GM11168 (cell line): ENCODE measurements at regions not wholly inside any gene's neighbourhood (a gene's known extent, or its start where the extent isn't known, plus 50 kb on each side); places are given as distances from the start of the nearest gene placed in this dataset.

Experiments used
- in situ Hi-C: fragments of 300-500 bp; cut with MboI; formaldehyde crosslinking; loops from one replicate; pipeline ENCODE4 v1.12.0; 2022; ENCODE audit warnings: low sequenced_read_pairs; ENCODE audit not compliant: unreplicated experiment

DNA sequence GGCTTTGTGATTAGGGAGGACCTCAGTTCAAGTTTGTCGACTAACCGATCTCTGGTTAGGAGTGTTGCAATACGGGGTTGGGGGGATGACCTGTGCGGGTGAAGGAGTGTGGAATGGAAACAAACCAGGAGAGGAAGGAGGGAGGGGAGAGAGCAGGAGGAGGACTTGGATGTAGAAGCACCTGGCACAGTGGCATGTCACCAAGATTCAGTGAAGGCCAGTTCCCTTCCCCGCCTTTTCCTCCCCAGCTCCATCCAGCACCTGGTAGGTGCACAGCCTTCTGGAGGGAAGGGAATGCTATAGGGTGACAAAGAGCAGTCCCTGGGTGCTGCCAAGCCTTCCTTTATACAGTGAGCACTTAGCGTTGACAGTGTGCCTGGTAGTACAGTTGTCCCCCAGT, 107.4 kb upstream of the CRHR1 start:
- in situ Hi-C loops, result no loop called here

DNA sequence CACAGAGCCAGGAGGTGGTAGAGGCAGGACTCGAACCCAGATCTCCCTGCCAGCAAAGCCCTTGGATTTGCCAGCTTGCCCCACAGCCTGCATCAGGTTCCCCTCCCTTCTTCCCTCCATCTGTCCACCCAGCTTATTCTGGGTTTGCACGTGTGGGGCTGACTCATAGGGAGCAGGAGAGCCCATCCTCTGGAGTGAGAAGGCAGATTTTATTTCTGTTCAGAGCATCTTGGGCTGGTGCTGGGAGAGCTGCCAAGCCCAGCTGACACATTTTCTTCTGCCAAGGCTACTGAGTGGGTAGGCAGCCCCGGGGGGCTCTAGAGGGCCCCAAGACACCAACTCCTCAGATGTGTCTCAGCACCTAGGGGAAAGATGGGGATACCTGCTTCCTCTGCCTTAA, 106.3 kb upstream of the CRHR1 start:
- in situ Hi-C loops, result no loop called here

DNA sequence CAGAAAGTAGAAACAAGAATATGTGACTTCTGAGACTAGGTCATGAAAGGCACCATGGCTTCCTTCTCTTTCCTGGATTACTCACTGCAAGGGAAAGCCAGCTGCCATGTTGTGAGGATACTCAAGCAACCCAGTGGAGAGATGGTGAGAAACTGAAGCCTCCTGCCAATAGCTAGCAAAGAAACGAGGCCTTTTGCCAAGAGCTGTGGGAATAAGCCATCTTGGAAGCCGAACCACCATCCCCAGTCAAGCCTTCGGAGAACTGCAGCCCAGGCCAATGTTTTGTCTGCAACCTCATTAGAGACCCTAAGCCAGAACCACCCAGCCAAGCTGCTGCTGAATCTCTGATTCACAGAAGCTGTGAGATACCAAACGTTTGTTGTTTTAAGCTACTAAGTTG, 104.7 kb upstream of the CRHR1 start:
- in situ Hi-C loops, result no loop called here

DNA sequence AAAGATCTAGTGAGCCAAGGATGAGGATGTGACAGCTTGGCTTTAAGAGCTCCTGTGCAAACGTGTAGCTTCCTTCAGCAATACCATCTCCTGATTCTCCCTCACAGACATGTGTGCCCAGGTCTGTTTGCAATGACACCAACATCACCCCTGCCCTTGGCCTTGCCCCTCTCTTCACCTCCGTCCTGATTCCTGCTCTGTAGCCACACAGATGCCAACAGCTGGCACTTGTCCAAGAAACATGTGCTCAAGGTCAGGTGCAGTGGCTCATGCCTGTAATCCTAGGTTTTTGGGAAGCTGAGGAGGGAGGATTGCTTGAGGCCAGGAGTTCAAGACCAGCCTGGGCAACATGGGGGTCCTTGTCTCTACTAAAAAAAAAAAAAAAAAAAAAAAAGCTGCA, 103.8 kb upstream of the CRHR1 start:
- in situ Hi-C loops, result no loop called here

DNA sequence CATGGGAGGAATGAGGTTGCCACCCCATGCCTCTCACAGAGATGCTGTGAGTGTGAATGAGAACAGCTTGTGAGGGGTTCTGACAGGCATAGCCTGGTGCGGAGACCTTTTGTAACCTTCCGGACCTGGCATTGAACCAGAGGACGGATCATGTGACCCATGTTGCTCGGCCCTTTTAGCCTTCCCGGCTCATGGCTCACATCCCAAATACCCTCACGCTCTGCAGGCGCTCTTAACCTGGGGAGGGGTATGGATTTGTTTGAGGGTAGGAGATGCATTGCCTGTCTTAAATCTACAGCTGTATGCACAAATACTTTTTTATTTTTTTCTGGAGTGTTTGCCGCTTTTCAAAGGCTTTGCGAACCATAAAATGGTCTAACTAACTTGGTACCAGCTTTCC, 102.4 kb upstream of the CRHR1 start:
- in situ Hi-C loops, result no loop called here

DNA sequence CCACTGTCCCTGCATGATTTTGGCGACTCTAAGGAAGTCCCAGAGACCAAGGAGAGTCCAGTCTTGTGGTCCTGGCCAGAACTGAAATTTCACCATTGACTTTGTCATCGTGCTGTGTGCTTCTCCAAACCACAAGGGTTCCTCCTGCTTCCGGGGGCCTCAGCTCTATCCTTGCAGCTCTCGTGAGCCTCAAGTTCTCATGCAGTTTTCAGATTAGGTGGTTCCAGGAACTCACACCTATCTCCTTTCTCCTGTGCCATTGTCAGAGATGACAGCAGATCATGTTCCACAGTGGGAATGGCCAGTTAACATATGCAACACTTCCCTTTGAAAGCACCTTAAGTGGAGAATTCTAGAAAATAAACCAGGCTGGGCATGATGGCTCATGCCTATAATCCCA, 97.9 kb upstream of the CRHR1 start:
- in situ Hi-C loops, result no loop called here

DNA sequence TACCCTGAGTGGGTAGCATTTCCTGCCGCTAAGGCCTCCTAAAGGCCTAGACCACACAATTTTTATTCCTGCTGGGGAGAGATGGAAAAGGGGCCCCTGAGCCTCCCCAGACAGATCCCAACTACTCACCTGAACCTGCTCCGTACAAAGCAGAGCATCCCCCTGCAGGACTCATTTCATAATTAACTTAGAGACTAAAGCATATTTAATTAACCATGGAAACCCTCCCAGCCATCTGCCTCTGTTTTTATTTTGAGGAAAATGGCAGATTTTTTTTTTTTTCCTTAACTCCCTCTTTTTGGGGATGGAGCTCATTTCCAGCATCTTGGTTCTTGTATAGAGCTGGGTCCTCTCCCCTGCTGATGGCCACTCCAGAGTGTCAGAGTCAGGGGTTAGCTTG, 96.5 kb upstream of the CRHR1 start:
- in situ Hi-C loops, result no loop called here

DNA sequence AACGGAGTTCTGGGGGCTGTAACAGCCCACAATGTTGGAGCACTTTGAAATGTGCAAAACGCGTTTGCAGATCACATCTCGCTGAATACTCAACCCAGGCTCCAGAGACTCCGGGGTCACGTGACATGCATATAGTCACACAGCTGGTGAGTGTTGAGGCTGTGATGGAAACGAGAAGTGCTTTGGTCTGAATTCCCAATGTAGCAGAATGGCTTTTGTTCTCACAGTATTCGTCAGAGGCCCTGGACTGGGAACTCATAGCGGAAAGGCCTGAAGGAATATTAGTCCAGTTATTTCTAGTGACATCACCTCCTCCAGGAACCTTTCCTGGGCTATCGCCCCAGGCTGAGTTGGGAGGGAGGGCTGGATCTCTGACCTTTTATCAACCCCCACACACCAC, 95.8 kb upstream of the CRHR1 start:
- in situ Hi-C loops, result no loop called here

DNA sequence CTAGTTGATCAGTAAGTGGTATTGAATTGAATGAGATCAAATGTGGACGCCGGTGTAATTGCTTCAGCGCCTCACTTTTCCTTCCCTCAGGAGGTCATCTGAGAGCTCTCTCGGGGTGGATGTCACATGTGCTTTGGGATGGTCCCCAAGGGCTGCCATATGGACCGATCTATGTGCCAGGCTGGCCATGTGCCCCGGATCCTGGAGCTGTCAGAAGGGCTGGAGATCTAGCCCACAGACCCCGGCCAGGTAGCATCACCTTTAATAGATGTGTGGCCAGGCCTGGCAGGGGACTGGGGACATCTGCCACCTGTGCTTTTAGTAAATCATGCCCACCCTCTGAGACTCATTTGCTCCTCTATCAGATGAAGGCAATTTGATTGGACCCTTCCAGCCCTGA, 95.3 kb upstream of the CRHR1 start:
- in situ Hi-C loops, result no loop called here

DNA sequence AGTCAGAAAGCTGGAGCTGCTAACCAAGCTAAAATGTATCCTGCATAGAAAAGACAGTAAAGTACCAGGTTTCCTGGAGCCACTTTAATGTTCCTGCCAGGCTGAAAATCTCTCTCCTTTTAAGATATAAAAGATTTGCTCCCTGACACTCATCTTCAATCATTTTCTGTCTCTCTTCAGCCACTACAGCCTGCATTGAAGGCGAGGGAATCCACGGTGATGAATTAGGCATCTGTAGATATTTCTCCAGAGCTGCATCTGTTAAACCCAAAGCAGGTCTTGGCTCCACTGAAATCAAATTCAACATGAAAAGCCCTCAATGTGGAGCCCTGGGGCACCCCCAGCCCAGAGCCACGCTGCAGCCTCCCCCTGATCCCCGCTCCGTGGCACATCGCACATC, 94.7 kb upstream of the CRHR1 start:
- in situ Hi-C loops, result no loop called here

DNA sequence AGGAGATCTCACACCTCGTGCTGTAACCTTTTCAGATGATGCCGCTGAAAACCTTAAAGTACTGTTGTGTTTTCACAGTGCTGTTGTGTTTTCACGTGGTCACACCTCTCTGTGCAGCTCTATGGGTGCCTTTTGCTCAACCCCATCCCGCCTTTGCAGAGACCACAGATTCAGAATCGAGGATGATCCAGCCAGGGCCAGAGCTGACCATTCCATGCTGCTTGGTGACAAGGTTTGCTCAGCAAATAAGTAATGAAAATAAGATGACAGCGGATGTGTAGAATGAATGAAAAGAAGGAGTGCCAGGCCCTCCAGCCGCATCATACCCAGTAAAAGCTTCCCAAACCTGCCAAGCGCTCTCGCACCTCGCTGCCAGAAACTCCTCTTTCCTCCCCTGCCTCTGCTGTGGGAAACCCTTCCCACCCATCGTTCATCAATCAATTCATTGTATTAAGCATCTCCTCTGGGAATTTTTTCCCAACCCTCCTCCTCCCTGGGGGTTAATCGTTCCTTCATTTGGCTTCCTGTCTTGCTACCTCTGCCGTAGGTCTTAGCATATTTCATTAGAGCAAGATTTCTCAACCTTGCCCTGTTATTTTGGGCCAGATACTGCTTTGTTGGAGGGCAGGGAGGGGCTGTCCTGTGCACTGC, 93.4 kb upstream of the CRHR1 start:
- in situ Hi-C loops, result no loop called here

DNA sequence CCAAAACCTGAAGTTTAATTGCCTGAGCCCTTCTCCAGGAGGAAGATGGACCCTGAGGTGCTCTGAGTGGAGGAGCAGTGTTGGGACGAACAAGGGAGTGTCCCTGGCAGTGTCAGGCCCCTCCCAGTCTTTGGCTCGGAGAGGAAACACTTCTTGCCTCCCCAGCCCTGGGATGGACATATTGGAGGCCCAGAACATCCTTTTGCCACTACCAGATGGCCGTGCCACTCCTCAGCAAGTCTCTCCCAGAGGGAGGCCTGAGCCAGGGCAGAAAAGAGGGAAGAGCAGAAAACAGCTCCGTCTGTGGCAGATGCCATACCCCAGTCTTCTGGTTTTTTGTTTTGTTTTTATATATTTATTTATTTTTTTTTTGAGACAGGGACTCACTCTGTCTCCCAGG, 91.5 kb upstream of the CRHR1 start:
- in situ Hi-C loops, result no loop called here

DNA sequence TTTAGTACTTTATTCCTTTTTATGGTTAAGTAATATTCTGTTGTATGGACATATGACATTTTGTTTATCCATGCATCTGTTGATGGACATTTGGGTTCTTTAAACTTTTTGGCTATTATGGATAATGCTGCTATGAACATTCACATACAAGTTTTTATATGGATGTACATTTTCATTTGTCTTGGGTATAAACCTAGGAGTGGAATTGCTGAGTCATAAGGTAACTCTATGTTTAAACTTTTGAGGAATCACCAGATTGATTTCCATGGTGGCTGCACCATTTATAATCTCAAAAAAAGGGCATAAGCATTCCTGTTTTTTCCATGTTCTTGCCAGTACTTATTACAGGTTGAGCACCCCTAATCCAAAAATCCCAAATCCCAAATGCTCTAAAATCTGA, 90.3 kb upstream of the CRHR1 start:
- in situ Hi-C loops, result no loop called here

DNA sequence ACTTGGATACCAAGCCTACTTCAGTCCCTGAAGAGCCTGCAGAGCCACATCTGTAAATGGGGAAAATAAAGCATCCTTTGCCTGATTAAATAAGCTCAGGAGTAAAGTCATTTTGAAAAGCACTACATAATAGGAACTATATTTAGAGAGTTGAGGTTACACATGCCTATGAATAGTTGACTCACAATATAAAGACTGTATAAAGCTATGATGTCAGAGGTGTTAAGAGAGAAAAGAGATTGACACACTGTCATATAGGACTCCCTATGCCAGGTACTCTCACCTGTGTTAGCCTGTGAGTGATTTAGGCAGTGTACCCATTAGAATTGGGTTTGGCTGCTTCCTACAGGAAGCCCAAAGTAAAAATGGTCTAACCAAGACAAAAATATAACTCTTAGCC, 87.7 kb upstream of the CRHR1 start:
- in situ Hi-C loops, result no loop called here

DNA sequence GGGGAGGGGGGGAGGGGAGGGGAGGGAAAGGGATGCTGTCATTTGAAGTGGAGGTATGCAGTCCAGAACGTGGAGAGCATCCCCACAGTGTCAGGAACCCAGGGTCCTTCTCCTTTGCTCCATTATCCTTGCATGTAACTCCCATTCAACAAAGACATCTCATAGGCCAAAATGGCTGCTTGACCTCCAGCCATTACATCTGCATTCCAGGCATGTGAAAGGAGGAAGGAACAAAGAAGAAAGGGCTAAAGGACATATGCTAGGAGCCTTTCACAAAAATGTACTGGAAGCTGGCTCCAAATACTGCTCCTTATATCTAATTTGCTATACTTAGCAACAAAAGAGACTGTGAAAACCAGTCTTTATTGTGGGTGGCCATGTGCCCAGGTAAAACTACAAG, 87.0 kb upstream of the CRHR1 start:
- in situ Hi-C loops, result no loop called here

DNA sequence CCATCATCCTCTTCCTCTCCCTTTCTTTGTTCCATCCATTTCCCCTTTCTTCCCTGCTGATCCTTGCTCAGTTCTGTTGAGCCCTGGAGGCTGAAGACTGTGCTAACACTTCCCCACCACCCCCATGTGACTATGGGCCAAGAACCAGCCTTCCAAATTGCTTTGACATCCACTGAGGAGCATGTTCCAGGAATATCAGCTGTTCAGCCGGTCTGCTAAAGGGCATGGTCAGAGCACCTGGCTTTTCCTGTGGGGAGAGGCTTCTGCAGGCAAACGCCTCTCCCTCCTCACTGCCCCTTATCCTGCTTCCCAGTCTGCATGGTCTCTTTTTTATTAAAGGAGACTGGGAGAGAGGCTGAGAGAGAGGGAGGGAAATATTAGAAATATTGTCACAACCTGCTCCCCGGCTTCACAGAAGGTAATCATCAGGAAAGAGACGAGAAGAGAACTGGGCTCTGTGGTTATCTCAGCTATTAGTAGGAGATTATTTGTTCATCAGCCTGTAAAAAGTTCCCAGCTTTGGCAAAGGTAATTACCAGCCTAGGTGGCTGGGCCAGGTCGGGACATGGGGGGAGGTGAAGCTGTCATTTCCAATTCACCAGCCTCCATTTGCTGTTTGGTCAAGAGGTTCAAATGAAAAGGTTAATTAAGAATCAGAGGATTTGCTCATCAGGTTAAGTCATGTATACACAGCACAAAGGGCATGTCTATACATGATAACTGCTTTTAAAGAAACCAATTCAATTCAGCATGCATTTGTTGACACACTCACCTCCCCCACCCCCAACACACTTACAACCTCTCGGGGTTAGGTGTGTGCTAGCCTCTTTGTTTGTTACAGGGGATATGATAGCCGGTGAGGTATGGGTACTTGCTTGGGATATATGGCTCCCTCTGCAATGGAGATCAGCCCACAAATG, 83.7 kb upstream of the CRHR1 start:
- in situ Hi-C loops, result no loop called here

DNA sequence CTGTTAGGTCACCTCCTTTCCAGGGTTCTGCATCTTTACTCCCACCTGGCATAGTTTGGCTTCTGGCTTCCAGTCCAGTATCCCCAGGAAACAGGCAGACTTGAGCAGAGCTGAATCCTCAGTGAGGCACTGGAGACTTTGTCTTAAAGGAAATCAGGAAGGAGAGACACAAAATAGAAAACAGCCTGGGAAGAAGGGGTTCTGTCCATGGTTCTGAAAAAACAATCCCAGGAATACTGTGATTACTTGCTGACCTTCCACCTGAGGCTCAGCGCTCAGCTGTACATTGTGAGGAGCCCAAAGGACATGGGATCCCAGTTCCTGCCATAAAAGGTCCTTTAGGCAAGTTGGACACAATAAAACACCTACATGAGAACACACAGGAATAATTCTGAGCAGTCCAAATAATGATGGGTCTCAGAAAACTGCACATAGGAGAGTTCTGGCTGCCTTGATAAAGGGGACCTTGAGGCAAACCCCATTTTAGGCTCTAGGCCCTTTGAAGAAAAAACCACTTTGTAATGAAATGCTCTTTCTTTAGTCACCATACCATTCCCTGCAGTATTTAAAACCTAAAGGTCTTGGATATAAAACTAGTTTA, 81.4 kb upstream of the CRHR1 start:
- in situ Hi-C loops, result no loop called here

DNA sequence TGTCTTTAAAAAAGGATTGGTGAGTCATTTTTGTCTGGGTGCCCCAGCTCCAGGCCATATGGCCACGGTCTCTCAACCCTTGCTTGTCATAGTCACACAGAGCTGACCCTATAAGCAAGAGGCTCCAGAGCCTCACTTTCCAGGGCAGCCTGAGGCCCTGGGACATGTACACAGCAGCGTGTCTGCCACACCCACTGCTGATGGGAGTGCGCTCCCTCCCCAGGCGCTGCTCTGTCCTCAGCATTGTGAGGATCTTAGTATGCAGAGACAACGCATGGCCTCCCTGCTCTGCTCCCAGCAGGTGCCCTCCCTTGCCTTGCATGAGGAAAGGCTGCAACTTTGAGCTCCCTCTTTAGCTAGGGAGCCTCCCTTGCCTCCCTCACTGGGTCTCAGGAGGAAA, 80.8 kb upstream of the CRHR1 start:
- in situ Hi-C loops, result no loop called here

DNA sequence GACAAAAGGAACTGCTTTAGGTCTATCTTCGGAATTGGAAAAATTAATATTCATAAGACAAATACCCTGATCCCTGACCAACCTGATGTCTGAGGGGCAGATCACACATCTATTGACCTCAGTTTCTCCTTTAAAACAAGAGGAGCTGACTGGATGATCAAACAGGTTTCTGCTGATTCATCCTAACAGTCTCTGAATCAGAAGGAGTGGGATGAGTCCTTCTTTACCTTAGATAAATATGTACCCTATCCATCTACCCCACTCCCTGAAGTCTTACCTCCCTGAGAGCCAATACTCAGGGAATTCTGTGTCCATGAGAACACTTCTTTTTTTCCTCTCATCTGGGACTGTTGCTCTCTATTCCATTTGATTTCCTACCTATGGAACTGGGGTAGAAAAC, 80.3 kb upstream of the CRHR1 start:
- in situ Hi-C loops, result no loop called here

DNA sequence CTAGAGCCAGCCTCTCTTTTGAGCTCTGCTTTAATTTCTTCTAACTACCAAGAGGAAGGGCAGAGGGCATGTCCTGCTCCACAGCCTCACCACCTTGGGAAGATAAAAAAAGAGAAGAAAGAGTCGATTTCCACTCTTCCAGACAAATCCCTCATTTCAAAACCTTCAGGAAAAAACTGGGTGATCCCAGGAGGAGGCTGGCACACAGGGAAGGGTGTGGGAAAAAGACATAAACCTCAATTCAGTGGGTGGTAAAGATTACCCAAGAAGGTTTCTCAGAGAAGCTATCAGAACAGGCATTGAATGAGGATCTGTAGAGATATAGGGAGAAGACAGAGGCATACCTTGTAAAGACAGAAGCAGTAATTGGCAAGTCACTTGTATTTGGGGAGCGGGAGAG, 79.9 kb upstream of the CRHR1 start:
- in situ Hi-C loops, result no loop called here

DNA sequence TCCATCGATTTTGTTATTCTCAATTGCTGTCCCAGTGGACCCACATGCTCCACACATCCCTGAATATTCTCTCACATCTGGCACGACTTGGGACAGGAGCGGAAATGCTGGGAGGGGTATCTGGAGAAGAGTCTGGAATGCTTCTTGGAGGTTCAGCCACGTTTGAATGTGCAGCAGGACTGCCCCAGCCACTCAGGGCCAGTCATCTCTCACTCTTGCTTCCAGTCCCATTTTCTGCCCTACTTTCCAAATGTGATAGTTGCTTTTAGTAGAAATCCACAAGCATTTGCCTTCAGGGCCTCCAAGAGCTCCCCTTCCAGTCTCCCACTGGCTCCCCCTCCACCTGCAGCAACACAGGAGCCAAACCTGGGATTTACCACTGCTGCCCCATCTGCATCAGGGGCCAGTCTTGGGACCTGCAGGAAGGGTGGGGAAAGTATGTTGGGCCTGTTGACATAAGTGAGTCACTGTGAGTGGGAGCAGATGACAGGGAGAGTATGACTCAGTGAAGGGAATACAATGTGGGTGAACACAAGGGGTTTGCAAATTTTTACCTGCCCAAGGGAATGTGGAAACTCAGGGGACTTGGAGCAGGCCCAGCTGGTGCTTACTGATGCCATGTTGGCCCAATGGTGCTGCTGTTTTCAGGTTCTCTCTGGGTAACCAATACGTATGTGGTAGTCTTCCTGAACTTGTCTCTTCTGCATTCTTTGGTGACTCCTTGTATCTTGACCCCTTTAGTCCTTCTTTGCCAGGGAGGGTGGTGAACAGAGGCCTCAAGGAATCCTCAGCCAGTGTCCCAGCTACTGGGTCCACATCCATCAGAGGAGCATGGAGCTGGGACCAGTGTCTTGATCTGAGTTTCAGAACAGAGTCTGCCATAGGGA, 78.8 kb upstream of the CRHR1 start:
- in situ Hi-C loops, result no loop called here
